C4-2B (cell line): ENCODE measurements at regions not wholly inside any gene's neighbourhood (a gene's known extent, or its start where the extent isn't known, plus 50 kb on each side); places are given as distances from the start of the nearest gene placed in this dataset.

Experiments used
- CTCF ChIP-seq: fragments of 450-650 bp; conservative IDR thresholded peaks from 2 replicates; pipeline ENCODE4 v1.5.1; 2017; ENCODE audit warnings: mild to moderate bottlenecking
- ZFX ChIP-seq: fragments of 450-650 bp; IDR thresholded peaks from 2 replicates; pipeline ENCODE4 v1.6.1; 2017

GRCh38 chr4:167452922-167453430 is 218.7 kb upstream of the SPOCK3 start:
- TF ChIP-seq CTCF (no peak), ZFX (no peak)
